GM19238 (cell line): ENCODE measurements at regions not wholly inside any gene's neighbourhood (a gene's known extent, or its start where the extent isn't known, plus 50 kb on each side); places are given as distances from the start of the nearest gene placed in this dataset.

Source experiments
- DNase-seq: peaks from one replicate; pipeline ENCODE4 v3.0.0; 2011; ENCODE audit warnings: low spot score; ENCODE audit not compliant: insufficient read length

DNA sequence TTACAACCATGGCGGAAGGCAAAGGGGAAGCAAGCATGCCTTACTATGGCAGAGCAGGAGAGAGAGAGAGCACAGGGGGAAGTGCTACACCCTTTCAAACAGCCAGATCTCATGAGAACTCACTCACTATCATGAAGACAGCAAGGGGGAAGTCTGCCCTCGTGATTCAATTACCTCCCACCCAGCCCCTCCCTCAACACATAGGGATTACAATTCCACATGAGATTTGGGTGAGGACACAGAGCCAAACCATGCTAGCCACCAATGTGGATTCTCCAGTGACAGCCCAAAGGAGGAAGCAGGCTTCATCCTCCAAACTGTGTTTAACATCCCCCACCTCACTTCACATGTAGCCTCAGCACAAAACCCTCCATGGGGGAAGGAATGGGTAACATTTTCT lies 563.7 kb downstream of the CDK5RAP2 start:
- DNase-seq: no peak

DNA sequence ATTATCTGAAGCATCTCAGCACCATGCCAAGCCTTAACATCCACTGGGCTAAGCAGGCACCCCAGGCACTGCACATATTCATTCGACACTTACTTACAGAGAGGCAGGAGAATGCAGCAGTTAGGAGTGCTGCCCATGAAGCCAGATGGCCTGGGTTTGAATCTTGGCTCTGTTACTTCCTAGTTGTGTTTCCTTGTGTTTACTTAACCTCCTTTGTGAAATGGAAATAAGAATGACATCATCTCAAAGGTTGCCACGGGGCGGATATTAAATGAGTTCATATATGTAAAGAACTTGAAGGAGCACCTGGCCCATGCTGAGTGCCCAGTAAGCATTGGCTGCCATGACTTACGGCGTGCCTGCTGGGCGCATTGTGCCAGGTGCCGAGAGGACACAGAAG lies 565.2 kb downstream of the CDK5RAP2 start:
- no peak for DNase-seq

DNA sequence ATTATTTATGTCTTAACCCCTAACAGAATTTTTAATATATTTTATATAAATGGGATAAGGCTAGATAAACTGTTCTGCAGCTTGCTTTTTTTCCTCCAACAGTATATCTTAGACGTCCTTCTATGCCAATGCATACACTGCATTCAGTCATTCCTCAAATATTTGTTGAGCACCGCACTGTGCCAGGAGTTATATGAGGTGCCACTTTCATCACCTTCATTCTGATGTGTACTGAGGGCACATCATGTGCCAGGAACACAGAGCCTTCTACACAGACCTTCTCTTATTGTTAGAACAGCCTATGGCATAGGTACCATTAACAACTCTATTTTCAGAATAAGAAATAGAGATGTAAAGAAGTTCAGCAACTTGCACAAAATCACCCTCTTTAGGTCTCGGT lies 570.1 kb downstream of the CDK5RAP2 start:
- no peak for DNase-seq

DNA sequence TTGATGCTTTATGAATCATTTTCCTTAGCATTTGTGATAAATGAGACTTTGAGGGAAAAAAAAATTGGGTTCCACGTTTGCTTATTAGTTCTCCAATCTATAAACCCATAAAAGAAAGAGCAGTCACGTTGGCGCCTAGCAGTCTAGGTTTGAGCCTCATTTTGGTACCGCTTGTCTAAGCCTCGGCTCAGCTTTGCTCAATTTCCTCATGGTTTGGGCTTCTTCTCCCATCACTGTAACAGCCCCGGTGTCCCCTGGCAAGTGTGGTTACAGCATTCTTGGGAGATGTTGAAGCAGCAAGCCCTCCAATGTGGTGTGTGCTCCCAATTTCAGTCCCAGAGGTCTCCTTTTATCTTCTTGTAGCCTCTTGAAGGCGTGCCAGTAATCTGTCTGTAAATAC lies 578.4 kb downstream of the CDK5RAP2 start:
- DNase-seq: no peak

DNA sequence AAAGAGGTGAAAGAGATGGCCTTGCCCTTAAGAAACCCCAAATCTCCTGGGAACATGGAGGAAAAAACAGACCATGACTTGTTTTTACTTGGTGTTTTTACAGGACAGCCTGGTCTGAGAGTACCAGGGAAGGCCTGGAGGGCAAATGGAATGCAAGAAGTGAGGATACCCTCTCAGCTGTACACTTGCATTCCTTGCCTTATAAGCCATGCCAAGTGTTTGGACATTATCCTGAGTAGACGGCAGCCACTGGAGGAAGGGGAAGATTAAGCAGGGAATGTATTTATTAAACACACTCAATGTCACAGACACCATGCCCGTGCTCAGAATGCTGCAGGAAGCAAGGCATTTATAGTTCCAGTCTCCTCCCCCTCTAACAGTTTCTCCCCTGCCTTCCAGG lies 581.4 kb downstream of the CDK5RAP2 start:
- DNase-seq: no peak

DNA sequence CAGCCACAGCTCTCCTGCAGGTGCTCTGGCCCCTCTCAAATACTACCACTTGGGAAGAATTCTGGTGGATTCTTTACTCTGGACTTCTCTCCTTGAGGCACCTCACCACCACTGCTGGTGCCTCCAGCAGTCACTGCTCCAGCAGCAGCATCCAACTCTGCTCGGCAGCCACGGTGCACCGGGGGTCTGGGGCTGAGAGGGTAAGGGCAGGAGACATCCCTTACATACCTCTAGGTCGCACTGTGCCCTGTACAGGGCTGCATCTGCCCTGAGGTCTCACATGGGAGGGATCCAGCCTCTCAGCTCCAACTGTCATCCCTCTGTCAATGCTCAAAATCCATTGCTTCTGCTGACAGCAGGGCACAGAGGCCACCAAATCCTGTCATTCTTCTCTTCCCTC lies 588.2 kb downstream of the CDK5RAP2 start:
- no peak for DNase-seq

DNA sequence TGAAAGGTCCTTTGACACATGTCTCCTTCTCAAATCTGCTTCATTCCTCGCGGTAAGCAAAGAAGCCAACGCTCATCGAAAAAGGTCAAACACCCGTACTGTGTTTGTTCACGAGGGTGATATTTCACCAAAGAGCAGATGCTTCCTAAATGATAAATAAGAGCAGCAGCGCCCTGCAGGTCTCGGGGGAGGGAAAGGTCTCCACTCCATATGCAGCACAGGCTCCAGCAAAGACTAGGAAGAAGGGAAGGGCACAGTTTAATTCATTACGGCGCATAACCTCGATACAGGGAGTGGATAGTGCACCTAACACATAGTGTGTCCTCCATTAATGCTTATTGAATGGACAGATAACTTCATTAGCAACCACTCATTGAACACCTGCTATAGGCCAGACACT lies 593.3 kb downstream of the CDK5RAP2 start:
- DNase-seq: no peak

DNA sequence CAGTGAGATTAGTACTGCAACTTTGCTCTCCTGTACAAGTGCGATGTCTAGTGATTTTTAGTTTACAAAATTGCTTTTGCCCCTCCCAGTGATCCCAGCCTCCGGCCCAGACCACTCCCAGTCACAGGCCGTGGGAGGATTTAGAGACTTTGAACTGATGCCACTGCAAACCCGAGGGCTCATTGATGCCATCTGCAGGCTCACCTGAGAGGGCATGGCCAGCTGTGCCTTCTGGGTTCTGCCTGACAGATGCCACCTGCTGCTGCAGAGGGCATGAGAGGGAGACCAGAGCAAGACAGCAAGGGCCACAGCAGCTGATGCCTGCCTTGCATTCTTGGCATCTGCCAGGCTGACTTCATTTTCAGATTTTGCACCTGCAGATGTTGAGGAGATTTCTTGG lies 593.8 kb downstream of the CDK5RAP2 start:
- DNase-seq: no peak

DNA sequence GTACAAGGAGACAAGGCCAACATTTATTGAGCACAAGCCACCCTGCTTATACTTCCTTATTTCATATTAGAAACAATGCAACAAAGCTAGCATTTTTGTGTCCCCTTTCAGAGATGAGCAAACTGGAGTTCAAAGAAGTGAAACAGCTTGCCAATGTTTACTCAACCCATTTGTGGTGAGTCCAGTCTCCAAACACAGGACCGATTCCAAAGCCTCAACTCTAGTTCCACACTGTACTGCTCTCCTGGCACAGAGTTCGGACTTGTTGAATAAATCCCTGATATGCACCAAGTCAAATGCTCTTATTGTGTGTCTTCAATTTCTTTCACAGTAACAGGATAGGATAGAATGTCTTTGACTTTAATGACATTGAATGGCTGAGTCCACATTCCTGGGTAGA lies 604.8 kb upstream of the BRINP1 start:
- DNase-seq: no peak

DNA sequence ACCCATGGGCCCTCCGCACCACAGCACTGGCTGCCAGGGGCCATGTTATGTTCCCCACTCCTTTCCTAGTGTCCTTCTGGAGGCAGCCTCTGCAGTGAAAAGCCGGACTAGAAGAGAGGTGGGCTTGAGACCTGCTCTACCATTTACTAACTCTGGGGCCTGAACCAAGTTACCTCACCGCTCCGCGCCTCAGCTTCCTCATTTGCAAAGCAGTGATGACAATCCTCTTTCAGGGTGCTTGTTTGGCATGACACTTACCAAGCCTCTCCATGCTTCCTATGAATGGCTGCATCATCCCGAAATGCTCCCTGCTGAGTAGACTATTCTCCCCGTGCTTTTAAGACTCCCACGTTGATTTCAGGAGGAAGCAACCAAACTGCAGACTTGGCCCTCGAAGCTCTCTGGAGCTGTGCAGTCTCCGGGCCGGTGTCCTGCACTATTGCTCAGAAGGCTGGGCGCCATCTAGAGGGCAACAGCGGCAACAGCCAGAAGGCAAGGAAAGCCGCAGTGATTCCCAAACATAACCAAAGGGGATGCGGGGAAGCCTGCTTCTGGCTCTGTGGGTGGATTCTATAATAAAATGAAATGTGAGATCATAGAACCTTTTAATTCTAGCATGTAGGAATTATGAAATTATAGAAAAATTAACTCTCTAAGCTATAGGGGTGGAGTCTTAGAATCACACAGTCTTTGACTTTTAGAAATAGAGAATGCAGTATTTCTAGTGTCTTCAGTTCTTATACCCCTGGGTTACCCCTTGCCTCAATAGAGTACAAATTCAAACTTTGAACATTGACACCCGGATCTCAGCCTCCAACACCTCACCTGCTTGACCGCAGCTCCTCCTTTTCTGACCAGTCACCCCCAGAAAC lies 599.8 kb upstream of the BRINP1 start:
- peak; percentile 56 for DNase-seq

DNA sequence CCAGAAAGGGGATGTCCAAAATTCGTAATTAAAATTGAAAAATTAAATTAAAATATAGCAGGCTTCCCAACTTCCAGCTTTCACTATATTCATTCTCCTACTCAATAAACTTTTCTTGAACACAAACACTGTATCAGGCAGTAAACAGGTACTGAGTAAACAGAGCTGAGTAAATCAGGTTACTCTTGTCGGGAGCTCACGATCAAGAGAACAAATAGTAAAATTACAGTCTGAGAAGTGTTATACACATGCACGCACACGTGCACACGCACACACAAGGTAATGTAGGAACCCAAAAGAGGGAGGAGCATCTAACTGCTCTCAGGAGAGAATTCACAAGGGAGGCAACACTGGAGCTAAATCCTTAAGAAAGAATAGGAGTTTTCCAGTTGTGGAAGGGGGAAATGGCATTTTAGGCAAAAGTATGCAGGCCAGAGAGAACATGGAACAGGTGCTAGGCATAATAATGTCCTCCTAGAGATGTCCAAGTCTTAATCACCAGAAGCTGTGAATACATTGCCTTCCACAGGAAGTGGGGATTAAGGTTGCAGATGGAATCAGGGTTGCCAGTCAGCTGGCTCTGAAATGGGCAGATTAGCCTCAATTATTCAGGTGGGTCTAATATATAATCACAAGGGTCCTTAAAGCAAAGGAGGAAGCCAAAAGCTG lies 598.8 kb upstream of the BRINP1 start:
- no peak for DNase-seq

DNA sequence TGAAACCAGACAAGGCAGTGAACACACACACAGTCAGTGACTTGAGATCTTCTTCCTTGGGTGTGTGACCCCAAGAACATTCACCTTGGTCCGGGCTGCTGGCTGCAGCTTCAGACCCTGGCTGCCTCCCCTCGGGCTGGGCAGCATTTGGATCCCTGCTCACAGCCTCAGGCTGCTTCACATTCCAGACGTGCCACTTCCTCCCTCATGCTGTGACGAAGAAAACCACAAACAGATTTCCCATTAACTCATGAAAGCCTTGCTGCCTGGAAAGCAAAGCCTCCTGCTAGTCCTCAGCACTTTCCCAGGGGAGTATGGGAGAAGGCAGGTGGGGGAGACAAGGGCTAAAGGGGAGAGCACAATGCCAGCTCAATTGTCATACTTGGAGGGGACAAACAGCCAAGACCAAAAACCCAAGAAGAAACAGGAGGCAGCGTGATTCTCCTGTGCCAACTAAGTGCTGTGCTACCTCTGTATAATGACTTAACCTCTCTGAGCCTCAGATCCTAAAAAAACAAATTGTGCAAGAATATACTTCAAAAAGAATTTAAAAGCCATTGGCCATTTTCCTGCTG lies 594.6 kb upstream of the BRINP1 start:
- no peak for DNase-seq

DNA sequence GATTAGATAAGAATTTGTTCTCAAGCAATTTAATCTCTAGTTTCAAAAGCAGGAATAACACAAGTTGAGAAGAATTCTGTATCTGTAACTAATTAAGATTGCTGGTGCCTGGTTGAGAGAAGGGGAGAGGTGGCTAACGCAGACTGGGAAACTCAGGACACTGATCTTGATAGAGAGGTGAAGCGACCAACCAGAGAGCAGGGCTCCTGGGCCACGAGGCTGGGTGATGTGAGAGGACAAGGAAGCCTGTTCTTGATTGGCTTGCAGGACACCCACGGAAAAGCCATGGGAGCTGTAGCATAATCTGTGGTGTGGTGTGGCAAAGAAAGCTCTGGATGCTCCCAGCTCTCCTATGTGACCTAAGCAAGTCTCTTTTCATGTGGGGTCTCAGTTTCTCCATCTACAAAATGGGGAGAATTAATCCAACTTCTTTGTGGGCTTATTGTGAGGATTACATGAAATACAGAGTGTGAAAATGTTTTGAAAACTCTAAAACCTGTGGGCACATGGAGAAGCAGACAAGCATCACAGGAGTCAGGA lies 594.1 kb upstream of the BRINP1 start:
- DNase-seq: no peak

DNA sequence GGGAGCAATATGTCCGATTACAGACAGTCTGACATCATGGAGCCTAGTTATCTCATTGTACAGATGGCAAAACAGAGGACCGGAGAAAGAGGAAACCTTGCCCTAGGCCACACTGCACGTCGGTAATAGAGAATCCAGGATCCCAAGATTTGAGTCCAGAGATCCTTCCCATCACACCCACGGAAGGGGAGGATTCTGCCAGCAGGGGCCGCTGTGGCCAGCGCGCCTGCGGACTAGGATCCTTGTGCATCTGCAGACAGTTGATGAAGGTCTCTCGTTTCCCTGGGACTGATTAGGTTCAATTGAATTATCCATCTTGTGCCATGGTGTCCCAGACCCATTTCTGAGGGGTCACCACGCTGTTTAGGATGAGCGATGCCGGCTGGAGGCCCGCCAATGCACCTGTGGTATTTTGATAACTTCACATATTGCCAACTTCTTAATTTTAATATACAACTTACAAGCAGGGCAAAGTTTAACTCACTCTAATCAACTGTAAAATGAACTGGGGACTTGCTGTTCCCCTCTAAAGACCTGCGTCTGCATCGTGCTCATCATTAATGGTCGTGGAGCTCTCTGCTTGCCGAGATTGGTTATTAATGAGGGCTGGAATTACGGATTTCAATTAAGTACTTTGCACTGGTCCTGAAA lies 592.7 kb upstream of the BRINP1 start:
- peak; percentile 15 for DNase-seq

DNA sequence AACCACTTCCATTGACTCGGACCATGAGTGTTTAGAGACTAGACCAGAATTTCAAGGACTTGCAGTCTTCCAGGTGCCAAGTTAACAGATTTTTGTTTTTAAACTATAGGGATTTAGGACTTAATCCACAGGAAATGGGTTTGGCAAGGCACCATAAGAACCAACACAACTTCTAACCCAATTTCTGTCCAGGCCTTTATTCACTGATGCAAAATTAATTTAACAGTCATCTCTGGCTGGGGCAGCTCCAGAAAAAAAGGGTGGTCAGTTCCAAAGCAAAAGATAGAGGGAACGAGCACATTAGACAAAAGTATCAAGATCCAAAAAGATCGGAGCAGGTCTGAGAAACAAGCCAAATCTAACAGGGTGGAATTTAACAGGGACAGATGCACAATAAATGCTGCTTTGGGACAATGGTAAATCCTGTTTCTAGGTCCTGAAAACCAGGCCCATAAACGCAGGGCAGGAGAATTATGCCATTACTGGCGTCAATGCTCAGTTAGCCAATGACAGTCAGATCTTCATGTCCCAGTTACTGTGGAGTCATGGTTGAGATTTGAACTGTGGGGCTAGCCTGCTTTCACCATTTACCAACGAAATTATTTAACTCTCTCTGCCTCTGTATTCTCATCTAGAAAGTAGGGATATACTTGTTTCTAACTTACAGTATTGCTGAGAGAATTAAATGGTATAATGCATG lies 590.8 kb upstream of the BRINP1 start:
- DNase-seq: no peak

DNA sequence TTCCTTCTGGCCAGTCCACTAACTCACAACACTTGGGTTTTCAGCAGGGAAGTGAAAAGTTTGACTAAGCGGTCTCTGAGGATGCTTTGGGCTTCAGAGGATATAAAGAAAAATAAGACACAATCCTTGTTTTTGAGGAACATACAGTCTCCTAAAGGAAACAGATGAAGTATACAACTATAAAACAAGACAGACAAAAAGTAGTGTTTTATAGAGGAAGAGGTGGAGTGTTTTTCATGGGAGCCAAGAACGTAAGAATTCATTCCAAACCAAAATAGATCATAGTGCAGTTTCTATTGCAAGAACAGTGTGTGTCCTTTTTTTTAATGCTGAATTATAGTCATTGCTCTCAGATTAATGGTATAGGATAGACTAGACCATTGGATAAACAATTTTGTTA lies 586.9 kb upstream of the BRINP1 start:
- DNase-seq: no peak

DNA sequence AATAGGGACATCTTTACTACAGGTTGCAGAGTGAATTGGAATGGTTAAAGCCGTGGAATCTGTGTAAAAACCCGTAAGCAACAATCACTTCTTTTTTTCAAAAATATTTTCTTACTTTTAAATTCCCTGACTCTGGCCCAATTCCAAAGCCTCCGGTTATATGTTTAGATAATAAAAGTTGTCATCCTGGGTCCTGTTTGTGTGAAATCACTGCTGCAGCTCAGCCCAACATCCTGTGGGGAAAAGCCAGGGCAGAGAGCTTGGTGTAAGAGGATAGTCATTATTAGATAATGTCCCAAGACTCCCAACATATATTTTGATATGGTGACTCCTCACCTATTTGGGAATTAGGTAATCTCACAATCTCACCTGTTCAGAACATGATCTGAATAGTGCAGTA lies 586.0 kb upstream of the BRINP1 start:
- DNase-seq: no peak

DNA sequence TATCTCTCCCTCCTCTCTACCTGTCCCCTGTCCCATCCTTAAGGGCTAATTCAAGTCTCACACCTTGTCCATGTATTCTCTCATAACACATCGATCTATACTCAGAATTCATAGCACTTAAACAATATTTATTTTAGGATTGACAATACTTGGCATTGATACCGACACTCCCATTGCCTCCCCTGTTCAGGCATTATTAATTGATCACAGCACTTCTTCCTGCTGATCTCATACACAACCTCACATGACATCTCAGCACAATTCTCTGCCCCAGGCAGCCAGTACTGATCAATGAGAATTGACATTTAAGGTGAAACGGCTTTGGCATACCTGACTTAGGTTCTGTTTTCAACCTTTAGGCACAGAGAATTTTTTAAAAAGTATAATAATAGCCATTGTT lies 582.4 kb upstream of the BRINP1 start:
- no peak for DNase-seq

DNA sequence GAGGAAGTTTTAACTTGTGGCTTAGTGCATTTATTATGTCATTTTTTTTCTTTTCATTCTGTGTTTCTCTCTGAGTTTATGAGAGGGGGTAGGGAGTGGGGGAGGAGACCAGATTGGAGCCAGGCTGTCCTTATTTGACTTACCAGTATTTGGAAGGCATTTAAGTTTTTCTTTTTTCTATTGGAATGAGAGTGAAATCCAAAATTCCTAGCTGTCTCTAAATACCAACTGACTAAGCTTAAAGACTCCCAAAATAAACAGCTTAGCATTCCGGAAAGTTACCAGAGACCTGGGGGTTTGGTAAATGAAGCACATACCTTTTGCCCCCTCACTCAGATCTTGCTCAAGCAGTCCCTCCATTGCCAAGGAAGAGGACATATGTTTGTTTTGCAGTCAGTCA lies 581.9 kb upstream of the BRINP1 start:
- DNase-seq: no peak

DNA sequence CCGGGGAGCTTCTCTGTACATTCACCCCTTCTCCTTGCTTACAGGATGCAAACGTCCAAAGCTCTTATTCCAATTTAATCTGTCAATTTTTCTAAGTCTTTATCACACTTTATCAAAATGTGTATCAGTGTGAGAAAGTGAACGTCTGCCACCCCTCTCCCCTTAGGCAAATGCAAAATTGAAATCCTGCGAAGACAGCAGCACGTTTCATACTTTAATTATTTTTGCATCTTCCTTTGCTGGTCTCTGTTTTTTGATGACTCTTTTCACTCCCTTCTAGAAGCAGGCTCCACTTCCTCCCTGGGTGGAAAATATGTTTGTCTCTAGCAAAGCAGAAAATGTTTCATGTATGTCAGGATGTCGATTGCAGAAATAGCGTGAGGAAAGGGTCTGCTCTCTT lies 576.5 kb upstream of the BRINP1 start:
- no peak for DNase-seq

DNA sequence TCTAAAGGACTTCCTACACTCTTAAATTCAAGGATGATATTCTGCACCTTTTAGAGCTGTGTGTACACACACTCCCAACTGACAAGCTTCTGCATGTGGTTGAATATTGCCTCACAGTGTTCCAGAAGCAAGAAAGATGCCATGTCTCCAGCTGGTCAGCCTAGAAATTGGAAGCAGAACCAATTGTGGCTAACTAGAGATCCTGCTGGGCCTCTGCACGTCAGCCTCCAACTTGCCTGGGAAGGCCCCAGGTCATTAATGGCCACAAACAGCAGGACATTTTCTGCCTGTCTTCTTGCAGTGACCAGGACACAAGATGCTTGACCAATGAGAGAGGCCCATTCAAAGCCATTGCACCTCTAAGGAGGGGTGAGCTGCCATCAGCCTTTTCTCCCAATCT lies 571.9 kb upstream of the BRINP1 start:
- no peak for DNase-seq
